Endothelial cell of umbilical vein (primary cell): ENCODE measurements at regions not wholly inside any gene's neighbourhood (a gene's known extent, or its start where the extent isn't known, plus 50 kb on each side); places are given as distances from the start of the nearest gene placed in this dataset.

Source experiments
- BruUV-seq: library from RNA; stranded (reverse); fragments of 400-500 nt; replicated peaks from 2 replicates; lab custom pipeline; 2021; lab: Mats Ljungman, UMichigan
- CTCF ChIA-PET: fragments of 300-600, 350-600 bp; sonication (Branson Sonifier 250); formaldehyde crosslinking; loops from one replicate; lab custom pipeline; 2021; ENCODE audit warnings: antibody characterized with exemption, inconsistent platforms; lab: Charles Lee
- POLR2A ChIA-PET: fragments of 300-600, 350-600 bp; sonication (Branson Sonifier 250); formaldehyde crosslinking; loops from one replicate; lab custom pipeline; 2021; ENCODE audit warnings: antibody characterized with exemption, inconsistent platforms; lab: Charles Lee
- DNase-seq: peaks from one replicate; pipeline ENCODE4 v3.0.0-alpha.2; 2011; ENCODE audit warnings: low read depth, low spot score
- FAIRE-seq: peaks from 2 replicates; lab custom pipeline; 2011; peaks lifted over from hg19 to GRCh38; lab: Jason Lieb, UNC
- H2AFZ ChIP-seq: 2 replicates; pipeline ENCODE4 v1.6.0; 2012; ENCODE audit warnings: low read depth, low read length, control low read depth, inconsistent platforms
- H3K27ac ChIP-seq: 2 replicates; pipeline ENCODE4 v1.5.1; 2011; ENCODE audit warnings: low read depth, mild to moderate bottlenecking, control low read depth, low read length, moderate library complexity; ENCODE audit not compliant: insufficient read depth
- H3K27me3 ChIP-seq, 2 experiments: 2 replicates each; pipeline versions ENCODE4 v1.6.0 to v1.6.1; 2011; ENCODE audit warnings: low read length in 2 of 2, mixed read lengths in 1 of 2; ENCODE audit not compliant: control insufficient read depth in 2 of 2, insufficient read depth in 2 of 2
- H3K36me3 ChIP-seq, 2 experiments: 2 replicates in 1 of 2; 3 replicates in 1 of 2; pipeline ENCODE4 v1.5.1; 2011; ENCODE audit warnings: low read length in 2 of 2, mild to moderate bottlenecking in 1 of 2, moderate library complexity in 1 of 2; ENCODE audit not compliant: control insufficient read depth in 2 of 2, insufficient read depth in 2 of 2; ENCODE audit errors: extremely low read depth in 1 of 2
- H3K4me1 ChIP-seq: 3 replicates; pipeline ENCODE4 v1.5.1; 2011; ENCODE audit warnings: mild to moderate bottlenecking, low read length; ENCODE audit not compliant: control insufficient read depth, insufficient read depth; ENCODE audit errors: extremely low read depth
- H3K4me2 ChIP-seq: 2 replicates; pipeline ENCODE4 v1.6.1; 2011; ENCODE audit warnings: low read length, control low read depth, mixed read lengths; ENCODE audit not compliant: insufficient read depth
- H3K4me3 ChIP-seq, 3 experiments: fragments of 200-600 bp in 1 of 3; sonication (generic), shearing (Covaris generic) in 1 of 3; replicated peaks in 1 of 3; 2 replicates each; pipeline ENCODE4 v1.5.1; 2011 to 2016; ENCODE audit warnings: control low read depth in 3 of 3, low read length in 3 of 3, mild to moderate bottlenecking in 2 of 3, inconsistent platforms in 1 of 3, low read depth in 1 of 3, moderate library complexity in 1 of 3; ENCODE audit not compliant: insufficient read depth in 1 of 3
- H3K79me2 ChIP-seq: 2 replicates; pipeline ENCODE4 v1.6.0; 2012; ENCODE audit warnings: low read length, inconsistent platforms; ENCODE audit not compliant: control insufficient read depth, insufficient read depth
- H3K9ac ChIP-seq: replicated peaks from 2 replicates; pipeline ENCODE3; 2011; ENCODE audit warnings: low read length, control low read depth; ENCODE audit not compliant: insufficient read depth; ENCODE audit errors: extremely low read depth
- H3K9me1 ChIP-seq: replicated peaks from 3 replicates; pipeline ENCODE4 v1.6.0; 2011; ENCODE audit warnings: mild to moderate bottlenecking, low read length; ENCODE audit not compliant: control insufficient read depth, insufficient read depth; ENCODE audit errors: extremely low read depth
- H3K9me3 ChIP-seq: replicated peaks from 2 replicates; pipeline ENCODE4 v1.5.1; 2012; ENCODE audit warnings: low read length, inconsistent platforms; ENCODE audit not compliant: control insufficient read depth, insufficient read depth
- H4K20me1 ChIP-seq: replicated peaks from 2 replicates; pipeline ENCODE3; 2011; ENCODE audit warnings: mild to moderate bottlenecking, low read length; ENCODE audit not compliant: control insufficient read depth, insufficient read depth; ENCODE audit errors: extremely low read depth
- CTCF ChIP-seq, 2 donors: IDR thresholded peaks; 1 replicate in 1 of 2; 2 replicates in 1 of 2; pipeline ENCODE4 v1.5.1; 2011; ENCODE audit warnings: low read length in 2 of 2, mild to moderate bottlenecking in 2 of 2, moderate library complexity in 2 of 2, control low read depth in 1 of 2, inconsistent platforms in 1 of 2, low read depth in 1 of 2; ENCODE audit not compliant: insufficient read depth in 1 of 2; ENCODE audit errors: extremely low read depth in 1 of 2
- GATA2 ChIP-seq: IDR thresholded peaks from 2 replicates; pipeline ENCODE4 v1.7.0; 2011; ENCODE audit warnings: low read depth, mild to moderate bottlenecking, moderate library complexity, mixed read lengths, low read length; ENCODE audit not compliant: insufficient read length, insufficient read depth
- JUN ChIP-seq: IDR thresholded peaks from 2 replicates; pipeline ENCODE4 v1.6.1; 2011; ENCODE audit warnings: borderline replicate concordance, low read depth; ENCODE audit not compliant: insufficient read length, insufficient read depth
- MAX ChIP-seq: IDR thresholded peaks from 2 replicates; pipeline ENCODE4 v1.6.1; 2011; ENCODE audit not compliant: insufficient read depth, insufficient read length
- dilution Hi-C: fragments of 300-500 bp; cut with MboI; formaldehyde crosslinking; loops from one replicate; pipeline ENCODE4 v1.15.0; 2019; ENCODE audit warnings: low sequenced_read_pairs; ENCODE audit not compliant: extremely low pct_ligation_motif_present
- intact Hi-C: fragments of 100-400 bp; cut with micrococcal nuclease; formaldehyde crosslinking; loops from one replicate; pipeline ENCODE4 v1.10.0; 2022

- Histone ChIP-seq H2AFZ (no peak overlapping the region), H3K4me2 (no peak overlapping the region), H3K9me1 (no peaks in the 10 kb centered on the region), H3K36me3 (no peaks in the 10 kb centered on the region), H3K27me3 (no peaks in the 10 kb centered on the region), H3K4me3 (no peak overlapping the region), H3K27ac (no peak overlapping the region), H3K9me3 (no peaks in the 10 kb centered on the region), H3K4me1 (peaks cover 14% of the 10 kb centered on the region), H3K9ac (no peak overlapping the region), H3K79me2 (no peaks in the 10 kb centered on the region), H4K20me1 (no peaks in the 10 kb centered on the region)
- ChIA-PET CTCF (interaction anchor here (2.3 kb wide), 1 partner anchor 14 kb away, joined by 9 read pairs; no protein-coding TSS in a partner anchor), POLR2A (no interaction called here)
- intact Hi-C loops (loop anchor here (5.0 kb wide), 1 partner anchor 51 kb away; no protein-coding TSS in a partner anchor), dilution Hi-C loops (no loop called here)
- TF ChIP-seq GATA2 (no peak), MAX (no peak)
- FAIRE-seq (no peak), DNase-seq (no peak)
- BruUV-seq = no TSS peak
These were observed 99.8 kb upstream of the KIF5B start for GRCh38 chr10:32156031-32156495.

GRCh38 chr10:32155075-32155516 is 98.9 kb upstream of the KIF5B start:
- POLR2A ChIA-PET = no interaction called here
- BruUV-seq = no TSS peak
- dilution Hi-C loops = no loop called here
- H3K9ac ChIP-seq = peak overlapping the region; percentile 39
- H3K4me3 ChIP-seq = no peak overlapping the region
- no peaks in the 10 kb centered on the region for H3K27me3 ChIP-seq
- intact Hi-C loops = loop anchor here (5.0 kb wide), 1 partner anchor 52 kb away; no protein-coding TSS in a partner anchor
- CTCF ChIA-PET = interaction anchor here (0.9 to 2.3 kb wide), 5 partner anchors 15 to 94 kb away, joined by 3 to 9 read pairs (median 5); no protein-coding TSS in a partner anchor
- no peaks in the 10 kb centered on the region for H3K9me1 ChIP-seq
- H2AFZ ChIP-seq = peak overlapping the region; percentile 31
- H3K27ac ChIP-seq = peak overlapping the region; percentile 47
- FAIRE-seq (peak; percentile 63), DNase-seq (peak; percentile 90)
- no peaks in the 10 kb centered on the region for H3K36me3 ChIP-seq
- peak overlapping the region; percentile 45 for H3K4me2 ChIP-seq
- H3K9me3 ChIP-seq = no peaks in the 10 kb centered on the region
- peaks cover 23% of the 10 kb centered on the region for H3K4me1 ChIP-seq
- no peaks in the 10 kb centered on the region for H4K20me1 ChIP-seq
- TF ChIP-seq GATA2 (peak; percentile 11), JUN (peak; percentile 74), CTCF (IDR thresholded peaks at IDR 0.05; ENCODE audit: extremely low read depth in 1 of 2, insufficient read depth in 1 of 2, low read depth in 1 of 2, low read length in 2 of 2) (no peak)
- H3K79me2 ChIP-seq = no peaks in the 10 kb centered on the region
